ENCODE measurements at regions not wholly inside any gene's neighbourhood (a gene's known extent, or its start where the extent isn't known, plus 50 kb on each side); places are given as distances from the start of the nearest gene placed in this dataset.

GRCh38 chr9:15070716-15071115, 160.5 kb upstream of the FREM1 start:
- TF ChIP-seq CTCF (conservative IDR thresholded peaks at IDR 0.05) (no peak), ZFX (IDR thresholded peaks at IDR 0.05) (no peak)
